HCT116 (cell line): ENCODE measurements at regions not wholly inside any gene's neighbourhood (a gene's known extent, or its start where the extent isn't known, plus 50 kb on each side); places are given as distances from the start of the nearest gene placed in this dataset.

Experiments
- ATAC-seq: fragments of 200-7000 bp; cut with Tn5 transposase; 2 replicates; pipeline ENCODE4 v1.9.1; 2020; ENCODE audit warnings: mild to moderate bottlenecking, moderate library complexity
- BruUV-seq: library from RNA; stranded (reverse); fragments of 400-500 nt; replicated peaks from 2 replicates; lab custom pipeline; 2021; lab: Mats Ljungman, UMichigan
- CTCF ChIA-PET: fragments of 300-600 bp; sonication (Branson Sonifier 250); formaldehyde crosslinking; loops from one replicate; lab custom pipeline; 2021; ENCODE audit warnings: antibody characterized with exemption; lab: Charles Lee
- POLR2A ChIA-PET: fragments of 300-600, 350-600 bp; sonication (Branson Sonifier 250); formaldehyde crosslinking; loops from one replicate; lab custom pipeline; 2021; ENCODE audit warnings: antibody characterized with exemption; lab: Charles Lee
- RAD21 ChIA-PET, 2 experiments: fragments of 300-600 bp; sonication (Branson Sonifier 250); formaldehyde crosslinking; loops; one replicate each; lab custom pipeline; 2023; ENCODE audit warnings: low total read pairs in 2 of 2; ENCODE audit not compliant: uncharacterized antibody in 2 of 2, unreplicated experiment in 2 of 2, low non-redundant PET in 1 of 2; lab: Charles Lee
- DNase-seq: peaks from one replicate; pipeline ENCODE4 v3.0.0-alpha.2; 2010; ENCODE audit warnings: low read depth, low spot score
- H2AFZ ChIP-seq: fragments of 200-600 bp; shearing (Covaris generic), sonication (generic); 2 replicates; pipeline ENCODE4 v1.6.1; 2017; ENCODE audit warnings: low read depth, mixed run types, mixed read lengths, antibody characterized with exemption, low read length; ENCODE audit not compliant: poor library complexity, severe bottlenecking
- H3K27ac ChIP-seq: 2 replicates; pipeline ENCODE4 v1.5.1; 2012; ENCODE audit warnings: low read depth, low read length
- H3K27me3 ChIP-seq: fragments of 200-600 bp; sonication (generic); 2 replicates; pipeline ENCODE4 v1.6.1; 2016; ENCODE audit warnings: mixed run types, low read length, mixed read lengths; ENCODE audit not compliant: insufficient read depth
- H3K36me3 ChIP-seq, 2 experiments: fragments of 200-500 bp in 1 of 2; fragments of 200-600 bp in 1 of 2; sonication (Bioruptor generic) in 1 of 2; sonication (generic) in 1 of 2; 2 replicates each; pipeline versions ENCODE4 v1.5.1 to v1.6.1; 2014 to 2016; ENCODE audit warnings: low read length in 2 of 2, inconsistent platforms in 1 of 2, mixed read lengths in 1 of 2, mixed run types in 1 of 2; ENCODE audit not compliant: insufficient read depth in 2 of 2, control insufficient read depth in 1 of 2
- H3K4me1 ChIP-seq, 2 experiments: fragments of 200-600 bp in 1 of 2; sonication (generic) in 1 of 2; 2 replicates each; pipeline versions ENCODE4 v1.5.1 to v1.6.1; 2012 to 2017; ENCODE audit warnings: low read length in 2 of 2, inconsistent platforms in 1 of 2, mild to moderate bottlenecking in 1 of 2, mixed read lengths in 1 of 2, mixed run types in 1 of 2, moderate library complexity in 1 of 2; ENCODE audit not compliant: insufficient read depth in 2 of 2, control insufficient read depth in 1 of 2
- H3K4me2 ChIP-seq: fragments of 200-600 bp; sonication (generic); 2 replicates; pipeline ENCODE4 v1.6.1; 2017; ENCODE audit warnings: mixed run types, low read length, mixed read lengths
- H3K4me3 ChIP-seq, 2 experiments: fragments of 200-600 bp in 1 of 2; sonication (generic) in 1 of 2; replicated peaks in 1 of 2; 2 replicates each; pipeline ENCODE4 v1.5.1; 2011 to 2016; ENCODE audit warnings: low read length in 2 of 2, control low read depth in 1 of 2, low read depth in 1 of 2, mild to moderate bottlenecking in 1 of 2, mixed read lengths in 1 of 2, mixed run types in 1 of 2
- H3K79me2 ChIP-seq: fragments of 200-600 bp; sonication (generic); 2 replicates; pipeline ENCODE4 v1.6.1; 2017; ENCODE audit warnings: mild to moderate bottlenecking, mixed run types, low read length, moderate library complexity, mixed read lengths; ENCODE audit not compliant: insufficient read depth
- H3K9ac ChIP-seq: fragments of 200-600 bp; sonication (generic); 2 replicates; pipeline ENCODE4 v1.6.1; 2016; ENCODE audit warnings: low read length, mixed read lengths
- H3K9me2 ChIP-seq: fragments of 200-600 bp; sonication (generic), shearing (Covaris generic); 2 replicates; pipeline ENCODE4 v1.6.1; 2017; ENCODE audit warnings: mixed run types, mild to moderate bottlenecking, moderate library complexity; ENCODE audit not compliant: insufficient read depth
- H3K9me3 ChIP-seq, 2 experiments: fragments of 200-500 bp in 1 of 2; fragments of 200-600 bp in 1 of 2; sonication (Bioruptor generic) in 1 of 2; sonication (generic) in 1 of 2; 2 replicates each; pipeline ENCODE4 v1.6.1; 2014 to 2017; ENCODE audit warnings: low read length in 2 of 2, mixed read lengths in 2 of 2, inconsistent platforms in 1 of 2, low read depth in 1 of 2, mild to moderate bottlenecking in 1 of 2, mixed run types in 1 of 2, moderate library complexity in 1 of 2; ENCODE audit not compliant: control insufficient read depth in 1 of 2, insufficient read depth in 1 of 2
- H4K20me1 ChIP-seq: fragments of 200-600 bp; sonication (generic), shearing (Covaris generic); 2 replicates; pipeline ENCODE4 v1.6.1; 2017; ENCODE audit warnings: mixed run types, mild to moderate bottlenecking, moderate library complexity; ENCODE audit not compliant: insufficient read depth
- CBX3 ChIP-seq: IDR thresholded peaks from 2 replicates; pipeline ENCODE4 v1.6.1; 2012; ENCODE audit warnings: low read depth
- CEBPB ChIP-seq: IDR thresholded peaks from 2 replicates; pipeline ENCODE4 v1.6.1; 2012; ENCODE audit warnings: low read depth
- EGR1 ChIP-seq: IDR thresholded peaks from 2 replicates; pipeline ENCODE4 v1.6.1; 2012; ENCODE audit warnings: low read depth
- ELF1 ChIP-seq: IDR thresholded peaks from 2 replicates; pipeline ENCODE4 v1.6.1; 2012; ENCODE audit warnings: low read depth, borderline replicate concordance
- FOSL1 ChIP-seq: IDR thresholded peaks from 2 replicates; pipeline ENCODE4 v1.6.1; 2012; ENCODE audit warnings: low read depth
- JUND ChIP-seq: IDR thresholded peaks from 2 replicates; pipeline ENCODE4 v1.6.1; 2012
- POLR2A ChIP-seq: IDR thresholded peaks from 2 replicates; pipeline ENCODE4 v1.7.0; 2011; ENCODE audit warnings: borderline replicate concordance; ENCODE audit not compliant: insufficient read depth, insufficient read length; ENCODE audit errors: extremely low read depth
- POLR2AphosphoS5 ChIP-seq: IDR thresholded peaks from 2 replicates; pipeline ENCODE4 v1.6.1; 2011; ENCODE audit warnings: mild to moderate bottlenecking, low read depth, low read length, moderate library complexity
- REST ChIP-seq: IDR thresholded peaks from 2 replicates; pipeline ENCODE4 v1.6.1; 2012; ENCODE audit warnings: low read depth
- SIN3A ChIP-seq: IDR thresholded peaks from 2 replicates; pipeline ENCODE4 v1.6.1; 2012; ENCODE audit warnings: low read depth
- SP1 ChIP-seq: IDR thresholded peaks from 2 replicates; pipeline ENCODE4 v1.6.1; 2012; ENCODE audit warnings: low read depth
- SRF ChIP-seq: IDR thresholded peaks from 2 replicates; pipeline ENCODE4 v1.6.1; 2012; ENCODE audit warnings: low read depth
- TCF7L2 ChIP-seq: IDR thresholded peaks from 2 replicates; pipeline ENCODE4 v1.7.0; 2011; ENCODE audit warnings: borderline replicate concordance, inconsistent platforms; ENCODE audit not compliant: insufficient read depth, insufficient read length; ENCODE audit errors: extremely low read depth
- YY1 ChIP-seq: IDR thresholded peaks from 2 replicates; pipeline ENCODE4 v1.6.1; 2011; ENCODE audit warnings: low read length, low read depth, moderate library complexity, mild to moderate bottlenecking; ENCODE audit not compliant: insufficient replicate concordance; ENCODE audit errors: extremely low read depth
- ZFX ChIP-seq: fragments of 450-650 bp; IDR thresholded peaks from 2 replicates; pipeline ENCODE4 v1.6.1; 2017
- ZNF274 ChIP-seq: fragments of 200-500 bp; sonication (Bioruptor generic); IDR thresholded peaks from 2 replicates; pipeline ENCODE4 v1.6.1; 2014; ENCODE audit warnings: mild to moderate bottlenecking, low read depth, low read length, inconsistent platforms
- intact Hi-C: fragments of 100-400 bp; cut with micrococcal nuclease; formaldehyde crosslinking; loops from 2 replicates; pipeline ENCODE4 v1.10.0; 2022
- TF ChIP-seq, protein P1 (sequence below): IDR thresholded peaks from 2 replicates; pipeline ENCODE4 v1.6.1; 2012

- no peak for DNase-seq
- Histone ChIP-seq H3K9me2 (no peaks in the 10 kb centered on the region), H3K79me2 (no peaks in the 10 kb centered on the region), H3K4me2 (no peak overlapping the region), H3K9ac (no peak overlapping the region), H2AFZ (no peak overlapping the region), H3K27me3 (no peaks in the 10 kb centered on the region), H3K4me3 (no peak overlapping the region)
- BruUV-seq = no TSS peak
- RAD21 ChIA-PET = no interaction called here
- no peak for TF ChIP-seq ZFX
- TF ChIP-seq POLR2A = no peak
- no peak for TF ChIP-seq SIN3A
- no peak for TF ChIP-seq POLR2AphosphoS5
- no peak for TF ChIP-seq SRF
- TF ChIP-seq JUND = no peak
- TF ChIP-seq, protein P1, sequence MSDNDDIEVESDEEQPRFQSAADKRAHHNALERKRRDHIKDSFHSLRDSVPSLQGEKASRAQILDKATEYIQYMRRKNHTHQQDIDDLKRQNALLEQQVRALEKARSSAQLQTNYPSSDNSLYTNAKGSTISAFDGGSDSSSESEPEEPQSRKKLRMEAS = no peak
- TF ChIP-seq TCF7L2 = no peak
- no peak for TF ChIP-seq ZNF274
- TF ChIP-seq CEBPB = no peak
- TF ChIP-seq CBX3 = no peak
- TF ChIP-seq SP1 = no peak
- TF ChIP-seq, all 23 proteins: peak for 0
- intact Hi-C loops = no loop called here
- Histone ChIP-seq H4K20me1 (no peaks in the 10 kb centered on the region), H3K36me3 (no peaks in the 10 kb centered on the region), H3K27ac (no peak overlapping the region), H3K9me3 (no peaks in the 10 kb centered on the region; a peak in 1 of 4 replicates), H3K4me1 (no peaks in the 10 kb centered on the region)
- ChIA-PET CTCF (no interaction called here), POLR2A (no interaction called here)
- no peak for ATAC-seq
Measured at GRCh38 chr18:40016405-40016804, 1938.6 kb upstream of the PIK3C3 start.

GRCh38 chr18:40013001-40013609 lies 1941.9 kb upstream of the PIK3C3 start:
- ChIA-PET CTCF (no interaction called here), POLR2A (no interaction called here), RAD21 (no interaction called here)
- Histone ChIP-seq H3K9me3 (no peaks in the 10 kb centered on the region; a peak in 1 of 4 replicates), H3K9ac (no peak overlapping the region), H3K27ac (no peak overlapping the region), H3K27me3 (no peaks in the 10 kb centered on the region), H3K36me3 (no peaks in the 10 kb centered on the region), H3K4me1 (no peaks in the 10 kb centered on the region), H3K4me3 (no peak overlapping the region), H4K20me1 (no peaks in the 10 kb centered on the region), H3K9me2 (no peaks in the 10 kb centered on the region), H3K4me2 (no peak overlapping the region), H3K79me2 (no peaks in the 10 kb centered on the region), H2AFZ (no peak overlapping the region)
- ATAC-seq (no peak), DNase-seq (no peak)
- BruUV-seq = no TSS peak
- intact Hi-C loops = no loop called here
- TF ChIP-seq, protein P1 = no peak
- TF ChIP-seq REST (no peak), ELF1 (no peak), FOSL1 (no peak), TCF7L2 (no peak), YY1 (no peak), EGR1 (no peak), SRF (no peak), POLR2A (no peak)
